Spleen (tissue), 11 donors: ENCODE measurements at regions not wholly inside any gene's neighbourhood (a gene's known extent, or its start where the extent isn't known, plus 50 kb on each side); places are given as distances from the start of the nearest gene placed in this dataset.

Source experiments
- DNase-seq: peaks from one replicate; pipeline ENCODE4 v3.0.0-alpha.2; 2020
- H3K27ac ChIP-seq, 8 donors: fragments of 200-600 bp; sonication (generic) in 7 of 8; 1 replicate in 4 of 8; 2 replicates in 4 of 8; pipeline versions ENCODE4 v1.5.0 to v1.8.0; 2016 to 2021; ENCODE audit warnings: inconsistent platforms in 4 of 8, mild to moderate bottlenecking in 4 of 8, moderate library complexity in 1 of 8
- H3K27me3 ChIP-seq, 7 donors: fragments of 200-600 bp; sonication (generic) in 6 of 7; replicated peaks in 1 of 7; 1 replicate in 4 of 7; 2 replicates in 3 of 7; pipeline versions ENCODE4 v1.5.0 to v1.8.0; 2016 to 2021; ENCODE audit warnings: inconsistent platforms in 3 of 7, mild to moderate bottlenecking in 1 of 7
- H3K36me3 ChIP-seq, 6 donors: fragments of 200-600 bp; sonication (generic) in 5 of 6; 1 replicate in 4 of 6; 2 replicates in 2 of 6; pipeline versions ENCODE4 v1.5.0 to v1.8.0; 2016 to 2021; ENCODE audit warnings: inconsistent platforms in 2 of 6
- H3K4me1 ChIP-seq, 6 donors: fragments of 200-600 bp; sonication (generic) in 5 of 6; 1 replicate in 3 of 6; 2 replicates in 3 of 6; pipeline versions ENCODE4 v1.5.0 to v1.8.0; 2016 to 2021; ENCODE audit warnings: inconsistent platforms in 3 of 6
- H3K4me3 ChIP-seq, 8 donors: fragments of 200-600 bp; sonication (generic) in 7 of 8; 1 replicate in 4 of 8; 2 replicates in 4 of 8; pipeline versions ENCODE4 v1.5.0 to v1.8.0; 2016 to 2021; ENCODE audit warnings: inconsistent platforms in 4 of 8, mild to moderate bottlenecking in 4 of 8, moderate library complexity in 2 of 8
- H3K9me3 ChIP-seq, 8 donors: fragments of 200-600 bp; sonication (generic) in 7 of 8; 1 replicate in 4 of 8; 2 replicates in 4 of 8; pipeline versions ENCODE4 v1.5.0 to v1.8.0; 2016 to 2021; ENCODE audit warnings: inconsistent platforms in 4 of 8
- POLR2A ChIP-seq, 3 donors: fragments of 450-650 bp; IDR thresholded peaks; one replicate each; pipeline ENCODE4 v1.5.1; 2017; ENCODE audit warnings: antibody characterized with exemption in 3 of 3, mild to moderate bottlenecking in 1 of 3
- POLR2AphosphoS5 ChIP-seq, 3 donors: sonication (generic); formaldehyde crosslinking; IDR thresholded peaks; one replicate each; pipeline ENCODE4 v1.5.1; 2017; ENCODE audit warnings: antibody characterized with exemption in 3 of 3
- WGBS, 5 donors: extraction: QIAGEN DNeasy Blood & Tissue Kit in 3 of 5; methylation state at CpG; one replicate each; pipeline versions ENCODE4 v1.1.5 to v1.1.7; 2013 to 2018; 5-methylcytosine and 5-hydroxymethylcytosine counted together
- intact Hi-C: fragments of 100-400 bp; cut with DNase I; formaldehyde crosslinking; loops from one replicate; pipeline ENCODE4 v1.15.0; 2023; ENCODE audit warnings: low total_unique reads
- TF ChIP-seq, protein P1 (sequence below), 11 experiments: fragments of 200-600 bp in 7 of 11; fragments of 450-650 bp in 4 of 11; sonication (generic) in 4 of 11; IDR thresholded peaks in 8 of 11; conservative IDR thresholded peaks in 3 of 11; 1 replicate in 7 of 11; 2 replicates in 4 of 11; pipeline versions ENCODE4 v1.4.0 to v1.8.0; 2016 to 2021; ENCODE audit warnings: antibody characterized with exemption in 11 of 11, inconsistent platforms in 4 of 11, mild to moderate bottlenecking in 1 of 11
- donor health status: healthy with polysubstance abuse.
- donor health status: DM: no; HTN: no; CAD: no; lungs with moderate emphysema.
- donor health status: DM: no; HTN: no; CAD: no.
- donor health status: Bipolar disorder and iron deficiency.
- donor health status: healthy.
- donor health status: DM: no; HTN: no; CAD: no.
- donor health status: DM: yes; HTN: yes; CAD: no.

DNA sequence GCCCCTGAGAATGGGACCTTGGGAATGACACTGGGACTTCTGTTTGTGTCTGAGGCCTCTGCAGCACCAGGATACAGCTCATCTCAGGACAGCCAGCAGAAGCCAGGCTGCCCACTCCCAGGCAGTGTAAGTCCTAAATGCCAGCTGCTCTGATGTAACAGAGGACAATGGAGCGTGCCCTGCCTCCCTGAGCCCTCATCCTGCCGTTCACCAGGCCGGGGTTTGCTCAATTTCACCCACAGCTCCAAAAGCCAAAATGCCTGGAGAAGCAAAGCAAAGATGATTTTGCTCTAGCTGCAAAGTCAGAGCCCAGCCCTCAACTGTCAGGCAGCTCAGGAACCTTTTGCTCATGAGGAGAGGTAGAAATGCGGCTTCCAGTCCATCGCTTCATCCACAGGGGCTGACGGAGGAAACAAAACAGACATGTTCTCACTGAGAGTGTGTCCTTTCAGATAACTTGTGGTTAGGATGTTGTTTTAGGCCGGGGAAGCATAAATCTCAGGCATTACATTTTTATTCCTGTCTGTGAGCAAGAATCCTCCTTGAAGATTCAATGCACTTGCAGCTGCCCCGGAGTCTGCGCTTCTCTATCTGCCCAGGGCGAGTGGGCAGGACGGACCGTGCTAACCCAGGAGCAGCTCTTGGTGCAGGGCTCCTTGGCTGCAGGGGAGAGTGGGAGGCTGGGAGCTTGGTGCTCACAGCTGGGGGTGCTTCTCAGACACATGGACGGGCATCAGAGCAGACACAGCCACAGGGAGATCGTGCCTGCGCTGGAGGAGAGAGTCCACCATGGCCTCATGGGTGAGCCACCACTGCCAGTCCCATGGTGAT lies 83.2 kb upstream of the CHST15 start:
- H3K27me3 ChIP-seq, result peaks cover 0 to 3% (median 0%) of the 10 kb centered on the region in 7 donors
- H3K4me3 ChIP-seq, result no peak overlapping the region
- peaks cover 0 to 14% (median 0%) of the 10 kb centered on the region in 6 donors for H3K4me1 ChIP-seq
- no peaks in the 10 kb centered on the region for H3K9me3 ChIP-seq
- intact Hi-C loops, result no loop called here
- TF ChIP-seq, protein P1, sequence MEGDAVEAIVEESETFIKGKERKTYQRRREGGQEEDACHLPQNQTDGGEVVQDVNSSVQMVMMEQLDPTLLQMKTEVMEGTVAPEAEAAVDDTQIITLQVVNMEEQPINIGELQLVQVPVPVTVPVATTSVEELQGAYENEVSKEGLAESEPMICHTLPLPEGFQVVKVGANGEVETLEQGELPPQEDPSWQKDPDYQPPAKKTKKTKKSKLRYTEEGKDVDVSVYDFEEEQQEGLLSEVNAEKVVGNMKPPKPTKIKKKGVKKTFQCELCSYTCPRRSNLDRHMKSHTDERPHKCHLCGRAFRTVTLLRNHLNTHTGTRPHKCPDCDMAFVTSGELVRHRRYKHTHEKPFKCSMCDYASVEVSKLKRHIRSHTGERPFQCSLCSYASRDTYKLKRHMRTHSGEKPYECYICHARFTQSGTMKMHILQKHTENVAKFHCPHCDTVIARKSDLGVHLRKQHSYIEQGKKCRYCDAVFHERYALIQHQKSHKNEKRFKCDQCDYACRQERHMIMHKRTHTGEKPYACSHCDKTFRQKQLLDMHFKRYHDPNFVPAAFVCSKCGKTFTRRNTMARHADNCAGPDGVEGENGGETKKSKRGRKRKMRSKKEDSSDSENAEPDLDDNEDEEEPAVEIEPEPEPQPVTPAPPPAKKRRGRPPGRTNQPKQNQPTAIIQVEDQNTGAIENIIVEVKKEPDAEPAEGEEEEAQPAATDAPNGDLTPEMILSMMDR (IDR thresholded peaks at IDR 0.05 in 8 of 11, conservative IDR thresholded peaks at IDR 0.05 in 3 of 11), result no peak
- no peak for TF ChIP-seq POLR2AphosphoS5 (IDR thresholded peaks at IDR 0.05)
- TF ChIP-seq POLR2A (IDR thresholded peaks at IDR 0.05), result no peak
- no peak for DNase-seq
- no peaks in the 10 kb centered on the region for H3K36me3 ChIP-seq
- no peak overlapping the region for H3K27ac ChIP-seq
- 49 to 67% (median 56%) methylated on average over 11 to 15 of the region's 15 CpGs for WGBS, 5 donors

DNA sequence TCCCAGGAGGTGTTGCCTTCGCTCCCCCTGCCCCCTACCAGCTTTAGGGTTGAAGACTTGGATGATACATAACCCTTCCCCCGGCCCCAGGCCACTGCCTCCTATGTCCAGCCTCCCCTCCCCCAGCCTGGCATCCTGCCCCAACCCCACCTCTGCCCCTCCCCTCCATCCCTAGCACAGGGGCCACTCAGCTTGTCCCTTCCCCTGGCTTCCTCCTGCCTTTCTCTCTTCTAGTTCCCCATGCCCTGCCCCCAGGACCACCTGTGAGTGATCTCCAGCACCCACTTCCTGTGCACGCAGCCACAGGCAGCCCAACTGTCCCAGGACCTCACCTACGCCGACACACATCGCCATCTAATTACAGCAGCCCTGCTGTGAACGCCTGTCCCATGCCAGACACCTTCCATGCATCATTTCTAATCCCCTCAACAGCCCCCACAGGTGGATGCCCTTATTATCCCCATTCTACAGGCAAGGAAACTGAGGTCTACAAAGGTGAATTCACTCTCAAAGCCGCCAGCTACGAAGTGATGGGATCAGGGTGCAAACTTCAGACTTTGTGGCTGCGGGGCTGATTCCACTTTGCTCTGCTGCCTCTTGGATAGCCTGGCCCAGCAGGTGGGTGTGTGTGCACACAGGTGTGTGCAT lies 82.4 kb upstream of the CHST15 start:
- H3K27me3 ChIP-seq, result peaks cover 0 to 3% (median 0%) of the 10 kb centered on the region in 7 donors
- H3K36me3 ChIP-seq, result no peaks in the 10 kb centered on the region
- H3K9me3 ChIP-seq, result no peaks in the 10 kb centered on the region
- DNase-seq, result no peak
- peaks cover 0 to 14% (median 0%) of the 10 kb centered on the region in 6 donors for H3K4me1 ChIP-seq
- 59 to 69% (median 62%) methylated on average over 9 to 10 of the region's 10 CpGs for WGBS, 5 donors
- H3K4me3 ChIP-seq, result no peak overlapping the region
- no peak overlapping the region for H3K27ac ChIP-seq
- intact Hi-C loops, result no loop called here
- TF ChIP-seq, protein P1 (IDR thresholded peaks at IDR 0.05 in 8 of 11, conservative IDR thresholded peaks at IDR 0.05 in 3 of 11), result no peak
- TF ChIP-seq POLR2A (IDR thresholded peaks at IDR 0.05) (no peak), POLR2AphosphoS5 (IDR thresholded peaks at IDR 0.05) (no peak)

DNA sequence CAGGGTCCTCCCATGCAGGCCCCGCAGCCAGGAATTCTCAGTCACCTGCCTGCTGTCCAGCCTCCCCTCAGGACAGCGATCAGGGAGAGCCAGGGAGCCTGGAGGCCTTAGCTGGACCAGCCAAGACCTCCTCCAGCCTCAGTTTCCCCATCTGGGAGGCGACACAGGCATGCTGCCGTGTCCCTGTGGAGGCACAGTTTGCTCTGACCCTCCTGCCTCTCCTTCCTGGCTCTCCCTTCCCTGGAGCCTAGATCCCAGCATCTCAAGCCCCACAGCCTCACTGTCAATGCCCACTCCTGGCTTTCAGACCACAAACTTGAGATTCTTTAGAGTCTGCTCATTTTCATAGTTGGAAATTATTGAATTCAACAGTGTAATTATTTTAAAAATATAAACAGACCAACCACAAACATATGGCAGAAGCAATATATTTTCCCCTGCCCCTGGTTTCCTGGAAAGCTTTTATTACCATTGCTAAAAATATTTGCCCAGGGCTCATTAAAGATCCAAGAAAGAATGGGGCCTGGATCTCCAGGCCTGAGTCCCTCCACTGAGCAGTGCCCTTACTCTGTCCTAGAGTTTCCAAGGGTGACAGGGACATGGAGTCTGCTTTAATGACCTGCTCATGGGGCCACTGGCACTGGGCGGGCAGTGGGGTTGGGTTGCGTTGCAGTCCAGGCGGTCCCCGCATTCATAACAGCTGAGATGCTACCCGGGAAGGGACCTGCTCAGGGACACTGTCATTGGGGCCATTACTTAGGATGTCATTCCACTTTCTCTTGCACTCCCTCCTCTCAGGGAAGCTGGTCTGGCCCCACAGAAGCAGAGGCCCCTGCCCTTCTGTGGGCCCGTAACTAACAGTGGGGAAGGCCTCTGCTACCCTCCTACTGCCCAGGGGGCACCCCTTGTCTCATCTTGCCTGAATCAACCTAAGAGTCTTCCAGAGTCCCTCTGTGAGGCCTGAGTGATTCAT lies 81.6 kb upstream of the CHST15 start:
- WGBS, 5 donors, result 78 to 96% (median 89%) methylated on average over 5 to 10 of the region's 10 CpGs

More for the DNA sequence above, 81.6 kb upstream of the CHST15 start:
- Histone ChIP-seq H3K4me3 (no peak overlapping the region), H3K9me3 (no peaks in the 10 kb centered on the region), H3K36me3 (no peaks in the 10 kb centered on the region), H3K27me3 (peaks cover 0 to 3% (median 0%) of the 10 kb centered on the region in 7 donors), H3K4me1 (peaks cover 0 to 14% (median 0%) of the 10 kb centered on the region in 6 donors), H3K27ac (no peak overlapping the region)
- TF ChIP-seq POLR2A (IDR thresholded peaks at IDR 0.05) (no peak), POLR2AphosphoS5 (IDR thresholded peaks at IDR 0.05) (no peak)
- TF ChIP-seq, protein P1 (IDR thresholded peaks at IDR 0.05 in 8 of 11, conservative IDR thresholded peaks at IDR 0.05 in 3 of 11), result no peak
- DNase-seq, result no peak
- intact Hi-C loops, result no loop called here
